Gastrocnemius medialis (tissue), 4 donors: ENCODE measurements at regions not wholly inside any gene's neighbourhood (a gene's known extent, or its start where the extent isn't known, plus 50 kb on each side); places are given as distances from the start of the nearest gene placed in this dataset.

Experiments
- CTCF ChIP-seq, 5 experiments: fragments of 450-650 bp in 3 of 5; fragments of 200-600 bp in 2 of 5; sonication (generic) in 2 of 5; IDR thresholded peaks in 4 of 5; conservative IDR thresholded peaks in 1 of 5; 1 replicate in 4 of 5; 2 replicates in 1 of 5; pipeline ENCODE4 v1.5.1; 2016 to 2019; ENCODE audit warnings: antibody characterized with exemption in 5 of 5, mild to moderate bottlenecking in 3 of 5, moderate library complexity in 3 of 5
- POLR2A ChIP-seq, 2 donors: fragments of 450-650 bp; IDR thresholded peaks; one replicate each; pipeline ENCODE4 v1.6.1; 2017; ENCODE audit warnings: antibody characterized with exemption in 2 of 2, mild to moderate bottlenecking in 2 of 2, moderate library complexity in 2 of 2

GRCh38 chr20:57056651-57057050, 209.8 kb downstream of the BMP7 start:
- TF ChIP-seq POLR2A (IDR thresholded peaks at IDR 0.05), result no peak
- TF ChIP-seq CTCF (IDR thresholded peaks at IDR 0.05 in 4 of 5, conservative IDR thresholded peaks at IDR 0.05 in 1 of 5), result no peak
